ENCODE measurements at regions not wholly inside any gene's neighbourhood (a gene's known extent, or its start where the extent isn't known, plus 50 kb on each side); places are given as distances from the start of the nearest gene placed in this dataset.

- no peak overlapping the region for H3K27ac Mint-ChIP-seq
- H3K9me3 ChIP-seq (ENCODE audit: low read depth): no peaks in the 10 kb centered on the region
- peaks cover 10% of the 10 kb centered on the region for H3K4me1 Mint-ChIP-seq
- no peak overlapping the region for H3K4me3 ChIP-seq
- no peaks in the 10 kb centered on the region for H4K20me1 ChIP-seq (ENCODE audit: low read depth)
- no peaks in the 10 kb centered on the region for H3K36me3 ChIP-seq
- H3K4me3 Mint-ChIP-seq: no peak overlapping the region
- H3K79me2 ChIP-seq (ENCODE audit: low read depth): no peaks in the 10 kb centered on the region
- H2AFZ ChIP-seq (replicated peaks): no peak overlapping the region
- no peak overlapping the region for H3K9ac ChIP-seq
- H3K36me3 Mint-ChIP-seq: no peaks in the 10 kb centered on the region
- H3K9me3 Mint-ChIP-seq: no peaks in the 10 kb centered on the region
- H3K27me3 ChIP-seq: no peaks in the 10 kb centered on the region
- no peak overlapping the region for H3K27ac ChIP-seq
- no peak for DNase-seq (ENCODE audit: low spot score)
- H3K27me3 Mint-ChIP-seq (ENCODE audit: insufficient read depth, low read depth): peaks cover 2% of the 10 kb centered on the region
- H3K4me1 ChIP-seq: peaks cover 6% of the 10 kb centered on the region
- no peaks in the 10 kb centered on the region for H3F3A ChIP-seq (ENCODE audit: low read depth)
- TF ChIP-seq EZH2phosphoT487 (IDR thresholded peaks at IDR 0.05) (no peak), CTCF (IDR thresholded peaks at IDR 0.05) (no peak), EZH2 (IDR thresholded peaks at IDR 0.05) (no peak)
- H3K4me2 ChIP-seq: no peak overlapping the region
These were observed 135.9 kb upstream of the KCNK2 start for GRCh38 chr1:214946615-214947014.

- Mint-ChIP-seq H3K9me3 (peaks cover 3% of the 10 kb centered on the region), H3K27ac (no peak overlapping the region), H3K27me3 (ENCODE audit: insufficient read depth, low read depth) (peaks cover 2% of the 10 kb centered on the region), H3K4me3 (no peak overlapping the region), H3K4me1 (peaks cover 1% of the 10 kb centered on the region), H3K36me3 (no peaks in the 10 kb centered on the region)
- Histone ChIP-seq H3K27me3 (no peaks in the 10 kb centered on the region), H3K9me3 (ENCODE audit: low read depth) (no peaks in the 10 kb centered on the region), H3K36me3 (no peaks in the 10 kb centered on the region), H3K4me3 (no peak overlapping the region), H2AFZ (replicated peaks) (peak overlapping the region; percentile 78), H3K9ac (no peak overlapping the region), H3F3A (ENCODE audit: low read depth) (no peaks in the 10 kb centered on the region), H3K27ac (no peak overlapping the region), H3K79me2 (ENCODE audit: low read depth) (no peaks in the 10 kb centered on the region), H4K20me1 (ENCODE audit: low read depth) (no peaks in the 10 kb centered on the region), H3K4me2 (no peak overlapping the region), H3K4me1 (no peaks in the 10 kb centered on the region)
- peak; percentile 57 for DNase-seq (ENCODE audit: low spot score)
- TF ChIP-seq EZH2phosphoT487 (IDR thresholded peaks at IDR 0.05): no peak
- no peak for TF ChIP-seq EZH2 (IDR thresholded peaks at IDR 0.05)
- TF ChIP-seq CTCF (IDR thresholded peaks at IDR 0.05): peak; percentile 51
These were observed 129.9 kb upstream of the KCNK2 start for GRCh38 chr1:214952648-214953047.

- H3K79me2 ChIP-seq (ENCODE audit: low read depth): no peaks in the 10 kb centered on the region
- no peak overlapping the region for H3K27ac ChIP-seq
- no peaks in the 10 kb centered on the region for H3K36me3 ChIP-seq
- H3K4me3 Mint-ChIP-seq: no peak overlapping the region
- no peaks in the 10 kb centered on the region for H3K27me3 Mint-ChIP-seq (ENCODE audit: insufficient read depth, low read depth)
- no peak for TF ChIP-seq EZH2phosphoT487 (IDR thresholded peaks at IDR 0.05)
- TF ChIP-seq CTCF (IDR thresholded peaks at IDR 0.05): no peak
- no peak for TF ChIP-seq EZH2 (IDR thresholded peaks at IDR 0.05)
- no peaks in the 10 kb centered on the region for H3K4me1 ChIP-seq
- H2AFZ ChIP-seq (replicated peaks): no peak overlapping the region
- no peak overlapping the region for H3K9ac ChIP-seq
- no peak overlapping the region for H3K4me3 ChIP-seq
- H3K9me3 ChIP-seq (ENCODE audit: low read depth): no peaks in the 10 kb centered on the region
- H3K4me1 Mint-ChIP-seq: peaks cover 5% of the 10 kb centered on the region
- H3K27ac Mint-ChIP-seq: no peak overlapping the region
- no peaks in the 10 kb centered on the region for H3K36me3 Mint-ChIP-seq
- DNase-seq (ENCODE audit: low spot score): no peak
- H3K27me3 ChIP-seq: no peaks in the 10 kb centered on the region
- no peaks in the 10 kb centered on the region for H4K20me1 ChIP-seq (ENCODE audit: low read depth)
- peaks cover 3% of the 10 kb centered on the region for H3K9me3 Mint-ChIP-seq
- H3K4me2 ChIP-seq: no peak overlapping the region
- no peaks in the 10 kb centered on the region for H3F3A ChIP-seq (ENCODE audit: low read depth)
These were observed 128.5 kb upstream of the KCNK2 start for GRCh38 chr1:214953901-214954616.
